H7 (cell line): ENCODE measurements at regions not wholly inside any gene's neighbourhood (a gene's known extent, or its start where the extent isn't known, plus 50 kb on each side); places are given as distances from the start of the nearest gene placed in this dataset.

Experiments used
- DNase-seq: peaks from one replicate; pipeline ENCODE4 v3.0.0; 2012
- H3K27me3 ChIP-seq: 2 replicates; pipeline ENCODE4 v1.6.0; 2011; ENCODE audit warnings: mild to moderate bottlenecking, low read length; ENCODE audit not compliant: control insufficient read depth, insufficient read depth
- H3K36me3 ChIP-seq: replicated peaks from 2 replicates; pipeline ENCODE4 v1.5.1; 2011; ENCODE audit warnings: low read length; ENCODE audit not compliant: control insufficient read depth, insufficient read depth
- H3K4me3 ChIP-seq: 2 replicates; pipeline ENCODE4 v1.5.1; 2011; ENCODE audit warnings: low read depth, mild to moderate bottlenecking, control low read depth, low read length, moderate library complexity; ENCODE audit not compliant: insufficient read depth

DNA sequence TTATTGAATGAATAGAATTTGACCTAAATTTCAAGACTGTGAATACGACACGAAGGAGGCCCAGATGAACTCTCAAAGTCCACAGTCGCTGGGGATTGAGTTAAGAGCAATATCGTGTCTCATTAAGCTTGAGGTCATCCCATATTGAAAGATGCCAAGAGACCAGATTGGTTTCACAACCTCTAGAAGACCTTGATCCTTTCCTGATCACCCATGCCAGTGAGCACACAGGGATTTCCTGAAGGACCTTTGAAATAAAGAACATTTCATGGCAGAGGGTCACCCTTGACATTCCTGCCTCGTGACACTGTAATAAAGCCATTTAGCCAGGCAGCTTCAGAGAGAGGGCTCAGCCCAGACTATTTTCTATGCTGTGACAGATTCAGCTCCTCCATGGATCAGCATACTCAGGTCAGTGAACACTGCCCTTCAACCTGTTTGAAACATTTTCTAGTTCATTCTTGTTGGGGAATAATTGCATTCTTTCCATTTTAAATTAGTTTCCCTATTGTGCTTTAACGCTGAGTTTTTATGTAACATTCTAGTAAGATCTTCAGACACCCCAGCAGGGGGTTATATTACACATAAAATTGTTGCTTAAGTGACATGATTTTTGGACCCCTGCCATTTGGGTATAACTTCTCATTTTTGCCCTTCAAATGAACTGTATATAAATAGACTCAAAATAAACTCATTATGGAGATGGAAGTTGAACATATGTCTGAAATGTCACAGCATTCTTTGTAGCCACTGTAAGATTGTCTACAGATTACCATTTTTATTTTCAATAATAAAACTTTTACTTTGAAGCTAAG, 213.2 kb downstream of the C12orf50 start:
- no peaks in the 10 kb centered on the region for H3K27me3 ChIP-seq
- no peak for DNase-seq
- no peaks in the 10 kb centered on the region for H3K36me3 ChIP-seq

DNA sequence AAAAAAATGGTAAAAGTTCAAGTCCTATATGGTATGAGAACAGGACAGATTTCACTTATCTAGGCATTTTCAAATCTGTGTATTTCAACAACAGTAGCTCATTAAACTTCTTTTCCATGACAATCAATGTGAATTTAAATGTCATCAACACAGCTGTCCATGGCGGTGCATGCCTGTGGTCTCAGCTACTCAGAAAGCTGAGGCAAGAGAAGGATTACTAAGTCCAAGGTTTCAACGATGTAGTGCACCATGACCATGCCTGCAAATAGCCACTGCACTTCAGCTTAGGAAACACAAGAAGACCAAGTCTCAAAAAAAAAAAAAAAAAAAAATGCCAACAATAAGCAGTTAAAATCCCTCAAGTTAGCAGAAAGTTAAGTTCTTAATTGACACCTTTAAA, 214.6 kb downstream of the C12orf50 start:
- H3K27me3 ChIP-seq: no peaks in the 10 kb centered on the region
- no peak overlapping the region for H3K4me3 ChIP-seq
- DNase-seq: no peak
- H3K36me3 ChIP-seq: no peaks in the 10 kb centered on the region

More for the DNA sequence above, 213.2 kb downstream of the C12orf50 start:
- no peak overlapping the region for H3K4me3 ChIP-seq

DNA sequence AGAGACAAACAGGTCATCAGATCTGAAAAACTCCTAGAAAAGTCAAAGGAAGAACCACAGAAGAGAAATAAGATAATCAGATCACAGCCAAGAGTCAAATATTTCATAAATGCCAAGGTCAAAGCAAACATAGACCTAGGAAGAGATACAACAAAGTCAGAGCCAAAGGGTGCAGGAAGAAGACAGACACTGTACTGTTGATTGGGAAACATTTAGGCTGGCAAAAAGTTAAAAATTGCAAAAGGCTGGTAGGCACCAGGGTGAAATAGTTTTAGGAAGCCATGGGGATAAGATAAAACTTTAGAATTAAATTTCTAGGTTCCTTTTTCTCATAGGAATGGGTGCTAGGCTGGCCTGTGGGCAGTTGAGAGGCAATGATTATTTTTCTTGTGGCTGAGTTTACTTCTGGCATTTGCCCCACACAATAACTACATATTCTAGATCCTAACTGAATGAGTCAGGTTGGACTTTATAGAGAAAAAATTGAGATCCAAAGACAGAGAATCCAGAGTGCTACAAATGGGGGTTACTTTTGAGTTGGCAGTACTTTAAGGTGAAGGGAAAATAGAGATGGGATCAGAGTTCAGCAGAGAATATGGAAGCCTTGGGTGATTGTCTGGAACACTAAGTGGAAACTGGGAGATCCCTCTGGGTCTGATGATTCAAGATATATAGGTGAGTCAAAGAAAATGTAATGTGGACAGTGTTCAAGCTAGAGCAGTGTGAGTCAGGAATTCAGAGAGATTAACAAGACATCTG, 215.5 kb downstream of the C12orf50 start:
- no peaks in the 10 kb centered on the region for H3K36me3 ChIP-seq
- H3K27me3 ChIP-seq: no peaks in the 10 kb centered on the region
- no peak for DNase-seq
- H3K4me3 ChIP-seq: no peak overlapping the region

DNA sequence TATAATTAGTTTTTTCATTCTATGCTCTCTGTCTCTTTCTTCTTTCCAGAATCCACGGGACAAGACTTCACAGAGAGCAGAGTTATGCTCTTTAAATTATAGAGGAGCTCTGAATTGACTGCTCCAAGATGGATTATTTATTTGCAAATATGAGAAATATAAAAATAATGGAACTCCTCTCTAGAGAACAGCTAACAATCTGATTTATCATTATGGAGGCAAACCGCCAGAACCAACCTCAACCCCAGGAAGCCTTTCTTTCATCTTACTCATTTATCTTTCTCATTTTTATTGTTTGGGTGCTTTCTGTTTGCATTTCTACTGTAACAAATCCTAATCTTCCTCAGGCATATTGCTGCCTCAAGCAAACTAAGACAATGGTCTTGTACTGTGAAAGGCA, 216.5 kb downstream of the C12orf50 start:
- no peaks in the 10 kb centered on the region for H3K36me3 ChIP-seq
- no peaks in the 10 kb centered on the region for H3K27me3 ChIP-seq
- H3K4me3 ChIP-seq: no peak overlapping the region
- DNase-seq: no peak

DNA sequence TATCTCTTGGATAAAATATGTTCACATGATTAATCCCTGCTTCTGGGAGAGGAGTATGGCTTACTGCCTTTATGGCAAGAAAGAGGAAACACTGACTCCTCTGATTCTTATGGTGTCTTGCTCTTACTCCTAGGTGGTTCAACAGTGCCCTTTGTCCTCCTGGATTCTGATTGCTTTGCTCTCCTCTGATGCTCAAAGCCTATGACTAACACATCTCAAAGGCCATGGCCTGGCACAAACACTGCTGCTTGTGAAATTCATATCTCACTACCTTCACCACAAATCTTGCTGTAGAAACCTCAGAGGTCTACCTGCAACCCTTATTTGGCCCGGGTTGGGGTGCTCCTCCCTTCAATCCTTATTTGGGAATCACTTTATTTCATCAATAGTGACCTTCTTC, 217.2 kb downstream of the C12orf50 start:
- Histone ChIP-seq H3K4me3 (no peak overlapping the region), H3K36me3 (no peaks in the 10 kb centered on the region), H3K27me3 (no peaks in the 10 kb centered on the region)
- no peak for DNase-seq

DNA sequence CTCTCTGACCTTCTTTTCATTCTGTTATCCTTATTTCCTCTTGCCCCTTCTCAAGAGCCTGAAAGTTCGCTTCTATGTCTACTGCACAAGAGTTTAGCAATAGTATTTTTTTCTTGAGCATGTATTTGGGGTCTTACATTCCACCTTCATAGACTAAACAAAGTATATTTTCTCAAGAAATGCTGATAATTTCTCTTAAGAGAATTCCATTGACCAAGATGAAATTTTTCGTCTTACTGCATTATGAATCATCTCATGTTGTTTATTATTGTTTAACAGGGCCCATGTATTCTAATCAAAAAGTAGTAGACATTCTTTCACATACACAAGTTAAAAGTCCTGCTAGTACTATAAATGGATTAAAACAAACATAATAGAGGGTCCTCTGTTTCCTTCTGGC, 219.3 kb downstream of the C12orf50 start:
- DNase-seq: no peak
- no peaks in the 10 kb centered on the region for H3K27me3 ChIP-seq
- H3K4me3 ChIP-seq: no peak overlapping the region
- no peaks in the 10 kb centered on the region for H3K36me3 ChIP-seq

DNA sequence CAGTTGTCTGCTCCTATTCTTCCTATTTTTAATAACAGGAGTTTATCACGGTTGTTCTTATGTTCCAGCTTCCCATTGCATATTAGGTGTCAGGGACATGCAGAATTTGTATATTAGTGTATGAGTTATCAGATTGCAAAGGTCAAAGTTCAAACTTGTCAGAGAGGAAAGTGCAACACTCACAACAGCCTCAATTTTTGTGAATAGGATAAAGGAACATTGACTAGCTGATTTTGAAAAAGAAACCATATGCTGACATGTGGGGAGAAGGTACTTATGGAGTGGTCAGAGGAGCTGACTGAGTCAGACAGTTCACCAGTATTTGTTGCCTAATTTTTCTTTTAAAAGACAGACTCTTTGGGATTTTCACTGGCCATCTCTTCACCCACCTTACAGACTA, 222.1 kb downstream of the C12orf50 start:
- H3K4me3 ChIP-seq: no peak overlapping the region
- no peaks in the 10 kb centered on the region for H3K27me3 ChIP-seq
- DNase-seq: no peak
- no peaks in the 10 kb centered on the region for H3K36me3 ChIP-seq

DNA sequence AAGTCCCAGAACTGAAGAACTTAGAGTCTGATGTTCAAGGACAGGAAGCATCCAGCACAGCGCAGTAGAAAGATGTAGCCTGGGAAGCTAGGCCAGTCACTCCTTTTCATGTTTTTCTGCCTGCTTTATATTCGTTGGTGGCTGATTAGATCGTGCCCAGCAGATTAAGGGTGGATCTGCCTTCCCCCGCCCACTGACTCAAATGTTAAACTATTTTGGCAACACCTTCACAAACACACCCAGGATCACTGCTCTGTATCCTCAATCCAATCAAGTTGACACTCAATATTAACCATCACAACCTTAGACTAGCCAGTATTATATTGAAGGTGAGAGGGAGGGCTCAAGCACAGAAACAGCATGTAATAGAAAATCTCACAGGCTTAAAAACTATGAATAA, 222.9 kb downstream of the C12orf50 start:
- Histone ChIP-seq H3K27me3 (no peaks in the 10 kb centered on the region), H3K36me3 (no peaks in the 10 kb centered on the region), H3K4me3 (no peak overlapping the region)
- no peak for DNase-seq

DNA sequence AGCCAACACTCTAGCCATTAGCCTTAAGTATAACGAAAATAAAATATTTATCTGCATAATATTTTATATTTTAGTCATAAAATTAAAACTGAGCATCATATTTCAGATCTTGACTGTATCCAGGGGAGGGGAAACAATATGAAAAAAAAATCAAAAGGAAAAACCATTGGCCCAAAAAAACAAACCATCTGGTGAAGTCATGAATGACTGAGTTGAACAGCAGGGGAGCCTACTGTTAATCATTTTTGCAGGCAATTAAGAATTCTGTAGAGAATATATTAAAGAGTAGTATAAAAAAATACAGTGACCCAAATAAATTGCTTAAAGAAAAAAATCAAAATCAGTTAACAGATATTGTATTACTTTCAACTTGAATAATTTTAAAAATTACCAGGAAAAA, 224.8 kb downstream of the C12orf50 start:
- DNase-seq: no peak
- Histone ChIP-seq H3K27me3 (no peaks in the 10 kb centered on the region), H3K4me3 (no peak overlapping the region), H3K36me3 (no peaks in the 10 kb centered on the region)

DNA sequence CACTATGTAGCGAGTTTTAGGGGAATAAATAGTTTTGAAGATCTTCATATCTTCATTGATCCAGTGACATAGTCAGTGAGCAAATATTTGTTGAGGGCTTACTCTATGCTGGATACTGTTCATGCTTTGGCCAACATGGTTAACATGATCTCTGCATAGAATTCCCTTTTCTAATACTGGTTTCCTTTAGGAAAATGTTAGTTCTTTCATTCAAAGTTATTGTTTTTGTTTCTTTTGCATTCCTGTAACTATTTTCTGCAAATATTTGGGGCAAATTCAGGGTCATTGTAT, 226.5 kb downstream of the C12orf50 start:
- Histone ChIP-seq H3K36me3 (no peaks in the 10 kb centered on the region), H3K4me3 (no peak overlapping the region), H3K27me3 (no peaks in the 10 kb centered on the region)
- no peak for DNase-seq

DNA sequence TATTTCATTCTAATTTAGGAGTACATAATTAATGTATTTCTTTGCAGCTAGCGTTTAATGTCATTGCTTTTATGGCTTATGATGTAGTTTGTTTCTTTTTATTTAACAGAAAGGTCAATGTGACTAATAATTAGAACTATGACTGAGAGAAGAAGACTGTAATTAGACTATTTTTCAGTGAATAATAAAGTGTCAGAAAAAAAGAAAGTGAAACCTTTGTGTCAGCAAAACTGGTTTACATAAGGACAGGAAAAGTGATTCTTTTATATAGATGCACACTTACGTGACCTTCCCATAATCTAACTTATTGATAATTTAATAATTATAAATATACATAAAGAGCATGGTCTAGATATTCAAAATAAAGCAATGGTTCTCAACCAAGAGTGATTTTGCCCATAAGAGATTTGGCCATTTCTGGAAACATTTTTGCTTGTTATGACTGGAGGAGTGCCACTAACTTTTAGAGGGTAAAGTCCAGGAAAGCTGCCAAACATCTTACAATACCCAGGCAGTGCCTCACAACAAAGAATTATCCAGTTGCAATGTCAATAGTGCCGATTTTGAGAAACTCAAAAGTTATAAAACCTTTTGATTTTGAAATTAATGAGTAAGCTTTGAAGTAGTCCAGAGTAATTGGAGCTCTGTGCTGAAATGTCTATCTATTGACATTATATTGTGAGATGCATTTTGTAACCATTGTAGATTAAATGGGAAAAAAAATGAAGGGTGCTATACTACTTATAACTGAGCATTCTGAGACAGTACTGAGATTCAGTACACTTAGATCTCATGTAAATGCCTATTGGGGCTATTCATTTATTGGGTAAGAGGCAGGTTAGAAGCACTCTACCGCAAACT, 227.1 kb downstream of the C12orf50 start:
- no peaks in the 10 kb centered on the region for H3K27me3 ChIP-seq
- DNase-seq: no peak
- H3K36me3 ChIP-seq: no peaks in the 10 kb centered on the region
- H3K4me3 ChIP-seq: no peak overlapping the region

DNA sequence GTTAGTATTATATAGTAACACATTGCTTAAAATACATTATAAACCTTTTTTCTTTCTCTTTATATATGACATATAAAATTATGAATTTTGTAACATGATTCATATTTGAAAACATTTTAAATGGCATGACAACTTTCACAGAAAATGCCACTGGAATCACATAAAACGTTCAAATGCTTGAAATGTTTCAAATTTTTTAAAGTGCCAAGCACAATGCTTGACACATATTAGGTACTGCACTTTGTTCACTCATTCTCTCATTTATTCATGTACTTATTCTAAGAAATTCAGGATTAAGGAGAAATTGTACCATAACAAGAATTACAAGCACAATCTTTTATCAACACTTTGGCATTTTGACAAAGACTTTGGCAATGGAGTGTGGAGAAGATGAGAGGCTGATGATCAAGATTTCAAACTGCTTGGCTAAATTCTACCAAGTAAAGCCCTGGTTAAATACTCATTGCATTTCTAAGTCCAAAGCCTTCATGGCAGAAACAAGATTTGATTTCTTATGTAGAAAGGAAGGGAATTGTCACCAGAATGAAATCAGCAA, 232.2 kb downstream of the C12orf50 start:
- H3K4me3 ChIP-seq: no peak overlapping the region
- no peak for DNase-seq
- no peaks in the 10 kb centered on the region for H3K36me3 ChIP-seq
- no peaks in the 10 kb centered on the region for H3K27me3 ChIP-seq

DNA sequence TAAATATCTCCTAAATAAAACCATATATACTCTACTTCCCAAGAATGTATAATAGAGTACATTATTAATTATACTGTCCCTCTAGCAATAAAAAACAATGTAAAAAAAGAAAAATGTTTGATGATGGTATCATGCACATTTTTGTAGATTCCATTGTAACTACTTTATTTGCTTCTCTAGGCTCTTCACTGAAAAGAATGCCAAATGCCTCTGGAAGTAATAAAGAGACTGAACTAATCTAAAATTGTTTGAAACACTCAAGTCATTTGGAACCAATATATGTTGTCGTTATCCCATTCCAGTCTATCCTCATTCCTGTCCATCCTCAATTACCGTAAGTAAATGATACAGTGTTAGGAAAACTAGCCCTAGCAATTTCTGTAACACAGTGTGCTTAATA, 233.6 kb downstream of the C12orf50 start:
- no peaks in the 10 kb centered on the region for H3K27me3 ChIP-seq
- no peak for DNase-seq
- H3K36me3 ChIP-seq: no peaks in the 10 kb centered on the region
- H3K4me3 ChIP-seq: no peak overlapping the region

DNA sequence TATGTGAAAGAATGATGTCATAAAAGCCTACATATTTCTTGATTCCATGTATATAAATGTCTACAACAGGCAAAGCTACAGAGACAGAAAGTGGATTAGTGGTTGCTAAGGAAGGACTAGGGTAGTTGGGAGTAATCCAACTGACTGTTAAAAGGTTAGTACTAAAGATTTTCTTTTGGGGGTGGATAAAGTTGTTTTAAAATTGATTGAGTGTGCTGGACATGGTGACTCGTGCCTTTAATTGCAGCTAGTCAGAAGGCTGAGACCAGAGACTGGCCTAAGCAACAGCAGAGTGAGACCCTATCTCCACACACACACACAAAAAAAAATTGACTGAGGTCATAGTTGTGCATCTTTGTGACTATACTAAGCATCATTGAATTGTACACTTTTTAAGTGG, 234.3 kb downstream of the C12orf50 start:
- Histone ChIP-seq H3K36me3 (no peaks in the 10 kb centered on the region), H3K27me3 (no peaks in the 10 kb centered on the region), H3K4me3 (no peak overlapping the region)
- no peak for DNase-seq
